DMS153 treated with DMSO at 0.1 percent for 48 hours (cell line): ENCODE measurements at regions not wholly inside any gene's neighbourhood (a gene's known extent, or its start where the extent isn't known, plus 50 kb on each side); places are given as distances from the start of the nearest gene placed in this dataset.
"Not testable (repeated sequence)": the region's sequence is repeated elsewhere in the genome, so short reads cannot be mapped to it uniquely, and the experiment has no call there.

Experiments used
- DNase-seq: peaks from one replicate; lab custom pipeline; 2025; ENCODE audit not compliant: unreplicated experiment; lab: John Stamatoyannopoulos, UW

DNA sequence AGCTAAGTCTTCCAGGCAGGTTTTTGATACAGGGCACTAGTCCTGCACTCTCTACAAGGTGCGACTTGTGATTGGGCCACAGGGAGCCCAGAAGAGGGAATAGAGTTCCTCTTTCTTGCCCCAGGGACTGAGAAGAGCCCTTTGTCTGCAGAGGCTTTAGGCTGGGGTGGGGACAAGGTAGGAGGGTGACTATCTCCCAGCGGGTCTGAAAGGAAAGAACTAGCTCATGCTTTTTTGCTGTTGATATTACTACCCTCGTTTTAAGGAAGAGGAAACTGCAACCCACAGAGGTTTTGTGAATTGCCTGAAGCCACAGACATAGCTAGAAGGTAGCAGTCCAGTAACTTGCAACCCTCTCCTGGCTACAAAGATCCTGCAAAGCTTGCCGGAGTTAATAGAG, 615.2 kb downstream of the MATN1 start:
- DNase-seq, result no peak

DNA sequence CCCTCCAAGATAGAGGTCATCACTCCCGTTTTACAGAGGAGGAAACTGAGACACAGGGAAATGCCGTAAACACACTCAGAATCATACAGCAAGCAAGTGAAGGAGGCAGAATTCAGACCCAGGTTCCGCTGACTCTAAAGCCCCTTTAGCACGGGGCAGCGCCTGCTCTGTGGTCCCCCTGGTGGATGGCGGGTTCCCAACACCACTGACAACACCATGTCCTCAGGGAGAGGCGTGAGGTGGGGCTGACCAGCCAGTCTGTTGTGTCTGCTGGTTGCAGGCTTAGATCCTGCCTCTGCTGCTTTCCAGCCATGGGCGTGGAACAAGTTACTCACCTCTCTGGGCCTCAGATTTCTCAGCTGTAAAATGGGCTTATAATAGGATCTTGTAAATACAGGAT, 617.3 kb downstream of the MATN1 start:
- DNase-seq, result no peak

DNA sequence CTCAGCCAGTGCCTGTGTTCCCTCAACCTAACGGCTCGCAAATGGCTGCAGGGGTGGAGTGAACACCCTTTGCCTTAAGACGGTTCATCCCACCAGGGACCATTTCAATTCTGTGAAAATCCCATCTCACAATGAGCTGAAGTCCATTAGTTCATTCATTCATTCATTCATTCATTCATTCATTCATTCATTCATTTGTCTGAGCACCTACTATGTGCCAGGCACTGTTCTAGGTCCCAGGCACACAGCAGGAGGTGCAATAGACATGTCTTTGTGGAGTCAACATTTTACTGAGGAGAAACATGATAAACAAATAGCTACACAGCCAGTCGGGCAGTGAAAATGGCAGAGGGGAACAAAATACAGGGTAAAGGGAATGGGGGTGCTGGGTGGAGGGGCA, 618.8 kb downstream of the MATN1 start:
- no peak for DNase-seq

DNA sequence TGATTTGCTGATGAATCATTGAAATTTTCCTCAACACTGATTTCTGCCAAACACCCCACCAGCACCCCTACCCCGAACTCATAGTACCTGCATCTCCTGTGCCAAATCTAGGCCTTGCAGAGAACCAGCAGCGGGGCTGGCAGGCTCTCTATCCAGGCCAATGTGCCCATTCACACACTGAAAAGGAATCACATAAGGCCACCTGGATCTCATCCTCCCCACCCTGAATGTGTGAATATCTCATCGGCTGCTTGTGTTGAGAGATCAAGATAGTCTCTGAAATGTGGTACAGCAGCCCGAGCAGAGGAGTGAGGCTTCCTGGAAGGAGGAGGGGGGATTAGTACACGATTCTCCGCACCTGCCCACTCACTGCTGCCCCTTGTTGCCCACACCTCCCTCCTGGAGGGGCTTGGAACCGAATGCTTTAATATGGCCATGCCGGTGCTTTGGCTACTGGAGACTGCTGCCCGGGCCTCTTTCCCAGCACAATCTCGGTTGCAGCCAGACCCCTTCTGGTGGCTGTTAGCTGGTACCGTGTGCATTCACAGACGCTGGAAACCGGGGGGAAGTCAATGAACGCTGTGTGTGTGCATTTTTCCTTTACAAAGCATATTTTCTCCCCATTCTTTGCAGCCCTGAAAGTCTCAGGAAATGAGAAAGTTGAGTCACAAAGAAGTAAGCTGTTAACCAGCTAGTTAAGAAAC, 619.5 kb downstream of the MATN1 start:
- no peak for DNase-seq

GRCh38 chr1:30102605-30103004, 620.8 kb downstream of the MATN1 start:
- DNase-seq, result no peak

DNA sequence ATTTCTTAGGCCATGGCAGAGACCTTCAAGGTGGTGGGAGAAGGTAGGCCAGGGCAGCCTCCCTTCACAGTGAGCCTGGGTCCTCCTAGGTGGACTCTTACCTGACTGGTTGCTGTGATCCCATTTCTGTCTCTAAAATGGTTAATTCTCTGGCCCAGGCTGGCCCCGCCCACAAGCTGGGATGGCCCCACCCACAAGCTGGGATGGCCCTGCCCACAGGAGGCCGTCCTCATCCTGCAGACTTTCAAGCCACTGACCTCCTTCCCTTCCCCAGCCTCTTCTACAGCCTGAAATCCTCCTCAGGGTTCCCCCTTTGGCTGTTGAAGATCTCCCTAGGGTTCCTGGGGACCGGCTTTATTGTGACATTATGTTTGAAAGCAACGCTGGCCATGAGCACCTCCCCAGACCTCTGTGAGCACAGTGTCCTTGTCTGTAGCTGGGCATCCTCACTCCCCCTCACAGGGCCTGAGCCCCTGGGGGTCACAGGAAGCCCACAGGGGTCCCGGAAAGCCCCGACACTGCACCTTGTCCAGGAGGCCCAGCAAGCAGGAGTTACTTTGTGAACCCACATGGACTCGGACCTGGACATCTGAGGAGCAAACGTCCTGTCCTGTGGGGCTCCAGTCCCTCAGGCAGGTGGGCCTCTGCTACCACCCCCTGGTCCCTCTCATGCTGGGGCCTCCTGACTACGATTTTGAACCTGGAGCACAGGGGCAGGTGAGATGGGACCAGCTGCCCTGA, 621.7 kb downstream of the MATN1 start:
- no peak for DNase-seq

DNA sequence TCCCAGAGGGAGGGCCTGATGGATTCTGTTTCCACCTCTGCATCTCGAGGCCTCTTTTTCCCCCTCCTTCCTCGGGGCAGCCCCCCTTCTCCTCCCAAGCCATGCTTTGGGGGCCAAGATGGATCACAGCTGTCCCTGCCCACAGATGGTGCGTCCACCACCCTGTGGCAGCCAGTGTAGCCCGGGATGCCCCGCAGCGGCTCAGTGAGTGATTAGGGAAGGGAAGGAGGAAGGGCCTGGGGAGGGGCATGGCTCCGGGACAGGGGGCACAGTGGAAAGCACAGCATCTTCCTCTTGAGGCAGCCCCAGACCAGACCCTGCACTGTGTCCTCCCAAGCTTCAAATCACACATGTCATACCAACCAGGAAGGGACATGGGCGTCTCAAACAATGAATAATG, 622.4 kb downstream of the MATN1 start:
- DNase-seq, result no peak

DNA sequence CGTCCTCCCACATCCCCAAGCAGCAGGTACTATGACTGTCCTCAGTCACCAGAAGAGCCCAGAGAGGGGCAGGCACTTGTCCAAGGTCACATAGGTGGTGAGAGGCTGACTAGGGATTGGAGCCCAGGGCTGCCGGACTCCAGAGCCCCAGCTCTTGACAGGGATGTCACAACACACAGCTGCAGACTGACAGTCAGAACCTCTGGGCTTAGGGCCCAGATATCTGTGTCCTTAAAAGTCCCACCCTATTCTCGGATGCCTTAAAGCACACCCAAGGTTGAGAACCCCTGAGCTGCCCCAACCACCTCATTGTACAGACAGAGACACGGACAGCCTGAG, 622.9 kb downstream of the MATN1 start:
- DNase-seq, result no peak

GRCh38 chr1:30099587-30100523, 623.5 kb downstream of the MATN1 start:
- DNase-seq, result no peak

DNA sequence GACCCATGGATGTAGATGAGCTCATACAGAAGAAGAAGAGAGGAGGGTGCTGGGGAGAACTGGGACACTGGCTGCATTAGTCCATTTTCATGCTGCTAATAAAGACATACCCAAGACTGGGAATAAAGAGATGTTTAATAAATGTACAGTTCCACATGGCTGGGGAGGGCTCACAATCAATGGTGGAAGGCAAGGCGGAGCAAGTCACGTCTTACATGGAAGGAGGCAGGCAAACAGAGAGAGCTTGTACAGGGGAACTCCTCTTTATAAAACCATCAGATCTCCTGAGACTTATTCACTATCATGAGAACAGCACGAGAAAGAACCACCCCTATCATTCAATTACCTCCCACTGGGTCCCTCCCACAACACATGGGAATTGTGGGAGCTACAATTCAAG, 625.5 kb downstream of the MATN1 start:
- not testable (repeated sequence) for DNase-seq

DNA sequence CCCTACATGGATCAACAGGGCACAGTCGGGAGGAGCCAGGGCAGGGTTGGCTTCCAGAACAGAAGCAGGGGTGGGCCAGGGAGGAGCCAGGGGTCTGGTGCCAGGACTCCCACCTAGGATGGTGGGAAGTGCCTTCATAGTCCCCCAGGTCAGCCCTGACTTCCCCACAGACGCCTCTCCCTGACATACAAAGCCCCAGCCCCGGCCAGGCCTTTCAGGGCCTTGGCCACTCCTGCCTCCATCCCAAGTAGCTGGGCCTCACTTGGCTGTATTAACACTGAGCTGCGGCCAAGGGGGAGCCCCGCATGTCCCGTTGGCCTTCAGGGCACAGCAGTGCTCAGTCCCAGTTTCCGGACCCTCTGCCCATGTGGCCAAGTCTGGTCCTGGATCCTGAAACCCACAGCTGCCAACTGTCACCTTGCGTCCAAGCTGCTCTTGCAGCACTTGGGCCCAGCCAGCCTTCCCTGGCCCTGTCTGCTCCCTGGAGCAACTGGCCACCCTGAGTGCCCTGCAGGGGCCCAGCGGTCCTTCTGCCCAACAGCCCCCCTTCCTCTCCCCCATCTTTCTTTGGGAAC, 627.8 kb downstream of the MATN1 start:
- no peak for DNase-seq

DNA sequence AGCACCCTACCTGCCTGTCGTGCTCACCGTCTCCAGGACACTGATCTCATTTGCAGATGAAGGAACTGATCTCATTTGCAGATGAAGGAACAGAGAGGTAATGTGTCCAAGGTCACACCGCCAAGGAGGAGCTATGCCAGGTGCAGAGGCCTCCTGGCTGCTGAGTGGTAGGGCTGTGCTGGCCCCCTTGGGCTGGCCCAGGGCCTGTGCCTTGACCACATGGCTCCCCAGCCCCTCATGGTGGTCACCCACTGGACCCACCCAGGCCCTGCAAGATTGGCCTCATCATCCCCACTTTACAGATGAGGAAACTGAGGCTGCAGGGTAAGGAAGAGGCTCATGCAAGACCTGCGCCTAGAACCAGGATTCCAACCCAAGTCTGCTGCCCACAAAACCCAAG, 628.3 kb downstream of the MATN1 start:
- DNase-seq, result no peak

DNA sequence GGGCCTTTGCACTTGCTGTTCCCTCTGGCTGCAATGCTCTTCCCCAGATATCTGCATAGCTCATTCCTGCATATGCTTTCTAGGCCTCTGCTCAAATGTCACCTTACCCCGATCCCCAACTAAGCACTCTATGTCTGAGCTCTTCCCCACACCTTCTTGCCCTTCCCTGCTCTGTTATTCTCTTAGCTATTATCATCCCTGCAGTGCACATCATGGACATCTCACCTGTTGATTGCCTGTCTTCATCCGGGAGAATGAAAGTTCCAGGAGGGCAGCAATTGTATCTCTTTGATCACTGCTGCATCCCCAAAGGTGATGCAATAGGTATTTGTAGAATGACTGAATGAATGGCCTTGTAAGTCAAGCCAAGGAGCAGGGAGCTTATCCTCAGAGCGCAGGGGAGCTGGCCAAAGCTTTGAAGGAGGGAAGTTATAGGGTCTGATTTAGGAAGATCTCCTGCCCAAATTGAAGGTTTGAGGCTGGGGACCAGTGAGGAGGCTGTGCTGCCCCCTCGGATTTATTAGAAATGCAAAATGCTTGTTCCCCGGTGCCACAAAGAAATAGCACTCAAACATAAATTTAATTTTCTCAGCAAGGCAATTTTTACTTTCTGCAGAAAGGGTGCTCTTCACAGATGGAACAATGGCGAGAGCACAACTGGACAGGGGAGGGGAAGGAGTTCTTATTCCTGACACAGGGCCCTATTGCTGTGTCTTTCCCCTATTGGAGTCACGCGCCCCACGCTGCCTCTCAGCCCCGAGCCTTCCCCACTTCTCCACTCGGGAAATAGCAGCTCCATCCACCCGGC, 631.1 kb downstream of the MATN1 start:
- DNase-seq, result no peak

DNA sequence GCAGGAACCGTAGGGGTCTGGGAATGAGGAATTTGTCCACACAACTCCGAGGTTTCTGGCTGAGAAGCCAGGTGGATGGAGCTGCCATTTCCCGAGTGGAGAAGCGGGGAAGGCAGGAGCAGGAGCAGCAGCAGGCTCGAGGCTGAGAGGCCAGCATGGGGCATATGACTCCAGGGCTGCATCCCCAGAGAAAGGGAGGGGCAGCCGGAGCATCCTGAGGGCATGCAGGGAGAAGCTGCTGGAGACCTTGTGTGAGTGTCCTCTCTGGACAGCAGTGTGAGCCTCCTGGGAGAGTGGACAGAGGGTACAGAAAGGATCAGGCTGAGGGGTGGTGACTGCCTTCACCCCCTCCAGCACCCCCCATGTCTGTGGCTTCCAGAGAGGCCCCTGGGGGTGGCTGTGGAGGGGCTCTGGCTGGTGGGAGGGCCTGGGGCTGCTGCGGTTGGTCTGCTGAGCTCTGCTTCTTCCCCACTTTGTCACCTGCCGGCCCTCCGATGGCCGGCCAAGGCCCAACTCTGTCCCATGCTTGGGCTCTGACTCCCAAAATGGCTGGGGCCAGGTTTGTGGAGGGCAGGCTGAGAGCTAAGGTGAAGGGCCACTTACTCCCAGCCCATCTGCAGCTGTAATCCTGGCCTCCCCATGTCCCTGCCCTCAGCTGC, 633.1 kb downstream of the MATN1 start:
- DNase-seq, result no peak

DNA sequence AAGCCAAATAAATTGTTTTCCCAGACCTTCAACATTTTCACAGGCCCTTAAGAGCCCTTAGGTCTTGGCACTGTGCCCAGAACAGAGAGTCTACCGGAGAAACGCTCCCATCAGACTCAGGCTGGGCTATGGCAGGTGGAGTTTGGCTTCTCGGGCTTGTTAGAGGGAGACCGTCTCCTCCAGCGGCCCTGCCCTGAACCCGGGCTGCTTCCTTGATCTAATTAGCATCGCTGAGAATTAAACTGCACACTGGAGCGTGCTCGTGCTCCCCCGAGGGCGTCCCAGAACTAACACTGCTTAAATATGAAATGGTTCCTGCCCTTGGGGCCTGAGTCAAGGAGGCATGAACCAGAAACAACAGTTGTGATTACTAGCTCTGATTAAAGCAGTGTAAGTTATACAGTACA, 634.4 kb downstream of the MATN1 start:
- peak; percentile 100 for DNase-seq

- DNase-seq, result no peak
Observed at GRCh38 chr1:30088594-30088993, 634.8 kb downstream of the MATN1 start.

- no peak for DNase-seq
Observed at GRCh38 chr1:30087465-30087864, 635.9 kb downstream of the MATN1 start.

DNA sequence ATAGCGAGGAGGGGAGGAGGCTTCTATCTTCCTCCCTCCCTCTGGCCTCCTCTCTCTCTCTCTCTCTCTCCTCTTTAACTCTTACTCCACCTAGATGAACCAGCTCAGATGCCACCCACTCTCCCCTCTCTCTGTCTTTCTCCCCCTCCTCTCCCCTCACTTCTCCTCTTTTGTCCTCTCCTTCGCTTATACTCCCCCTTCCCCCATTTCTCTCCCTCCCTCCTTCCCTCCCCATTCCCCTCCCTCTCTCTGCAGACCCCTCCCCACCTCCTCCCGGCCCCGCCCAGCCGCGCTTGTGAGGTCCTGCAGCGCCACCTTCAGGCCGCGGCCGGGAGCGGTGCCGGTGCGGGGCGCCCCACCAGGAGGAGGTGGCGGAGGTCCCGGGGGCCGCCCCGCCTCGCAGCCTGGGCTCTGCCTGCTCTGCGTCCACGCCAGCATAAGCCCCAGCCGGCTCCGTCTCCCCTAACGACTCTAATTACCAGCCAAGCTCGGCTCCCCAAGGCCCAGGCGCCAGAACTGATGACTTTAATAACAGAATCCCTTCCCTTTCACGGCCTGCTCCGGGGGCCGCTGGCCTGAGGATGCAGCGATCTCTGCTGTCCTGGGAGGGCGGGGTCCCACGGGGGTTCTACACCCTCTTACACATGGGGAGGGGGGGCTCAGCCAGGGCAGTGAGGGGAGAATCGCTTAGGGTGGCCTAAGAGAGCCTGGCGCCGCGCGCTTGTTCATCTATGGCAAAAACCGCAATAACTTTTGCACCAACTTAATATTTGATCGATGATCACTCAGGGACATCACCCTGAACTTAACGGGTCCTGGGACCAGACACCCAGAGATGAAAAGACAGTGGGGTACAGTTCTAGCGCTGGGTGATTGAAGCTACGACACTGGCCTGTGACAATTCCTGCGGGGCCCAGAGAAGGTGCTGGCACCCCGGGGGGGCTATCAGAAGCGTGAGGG, 637.3 kb downstream of the MATN1 start:
- no peak for DNase-seq
